ENCODE measurements at regions not wholly inside any gene's neighbourhood (a gene's known extent, or its start where the extent isn't known, plus 50 kb on each side); places are given as distances from the start of the nearest gene placed in this dataset.

DNA sequence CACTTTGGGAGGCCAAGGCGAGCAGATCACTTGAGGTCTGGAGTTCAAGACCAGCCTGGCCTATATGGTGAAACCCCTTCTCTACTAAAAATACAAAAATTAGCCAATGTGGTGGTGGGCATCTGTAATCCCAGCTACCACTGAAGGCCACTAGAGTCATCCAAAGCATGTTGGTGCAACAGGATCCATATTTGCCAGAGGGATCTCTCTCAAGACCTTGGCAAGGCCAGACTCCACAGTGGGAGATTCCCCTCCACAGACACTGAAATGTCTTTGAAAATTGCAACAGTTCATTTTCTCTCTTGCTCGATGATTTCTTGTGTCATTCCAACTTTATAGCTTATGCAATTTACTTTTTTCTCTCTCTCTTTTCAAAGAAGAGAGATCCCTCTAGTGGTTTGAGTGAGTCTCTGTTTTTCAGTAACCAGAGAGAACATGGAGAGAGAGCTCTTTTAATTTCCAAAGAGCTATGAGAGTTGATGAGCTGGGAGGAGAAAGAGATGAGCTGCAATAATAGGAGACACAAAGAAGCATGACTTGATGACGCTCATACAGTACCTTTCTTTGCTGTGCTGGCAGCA is 176.8 kb upstream of the USP25 start:
- DNase-seq, result no peak

DNA sequence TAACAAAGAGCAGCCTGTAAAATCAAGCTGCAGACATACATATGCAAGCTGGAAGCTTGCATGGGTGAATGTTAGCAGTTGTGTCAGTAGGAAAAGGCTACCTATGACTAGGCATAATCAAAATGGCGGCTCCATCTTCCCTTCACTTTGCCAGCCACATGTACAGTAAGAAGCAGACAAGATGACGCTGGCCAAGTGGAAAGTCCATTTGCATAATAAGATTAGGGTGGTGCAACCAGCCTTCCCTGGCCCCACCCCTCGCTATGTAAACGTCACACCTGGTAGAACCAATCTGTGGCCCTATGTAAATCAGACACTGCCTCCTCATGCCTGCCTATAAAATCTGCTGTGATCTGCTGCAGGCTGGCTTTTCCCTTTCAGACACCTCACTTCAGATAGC is 171.9 kb upstream of the USP25 start:
- DNase-seq, result no peak

DNA sequence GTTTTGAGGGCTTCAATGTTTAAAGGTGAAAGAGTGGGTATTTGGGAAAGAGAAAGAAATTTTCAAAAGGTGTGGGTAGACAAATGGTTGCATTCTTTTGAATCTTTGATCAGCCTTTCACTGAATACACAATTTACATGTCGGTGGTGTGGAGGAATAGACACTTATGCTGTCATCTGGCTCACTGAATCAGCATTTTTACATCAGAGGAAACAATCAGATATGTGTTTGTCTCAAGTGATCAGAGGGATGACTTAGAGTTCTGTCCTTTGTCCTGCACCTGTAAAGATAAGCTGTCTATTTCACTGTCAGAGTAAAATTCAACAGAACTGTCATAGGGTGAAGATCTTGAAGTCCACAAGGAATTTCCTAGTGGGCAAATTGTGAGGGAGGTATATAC is 170.9 kb upstream of the USP25 start:
- no peak for DNase-seq

DNA sequence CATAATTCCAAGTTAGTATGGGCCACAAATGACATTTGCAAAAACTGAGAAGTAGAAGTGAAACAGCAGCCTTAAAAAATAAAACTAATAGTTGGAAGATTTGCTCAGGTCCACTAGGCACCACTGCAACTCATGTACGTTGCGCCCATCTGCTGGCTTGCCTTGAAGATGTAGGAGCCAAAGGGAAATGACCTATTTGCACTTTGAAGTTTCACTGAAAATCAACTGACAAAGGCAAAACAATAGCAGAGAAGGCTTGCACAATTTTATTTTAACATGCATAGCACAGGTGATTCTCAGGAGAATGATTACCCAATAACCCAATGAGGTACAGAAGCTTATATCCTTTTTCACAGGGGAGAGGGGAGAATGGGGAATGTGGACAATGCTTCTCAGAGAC is 170.1 kb upstream of the USP25 start:
- no peak for DNase-seq

DNA sequence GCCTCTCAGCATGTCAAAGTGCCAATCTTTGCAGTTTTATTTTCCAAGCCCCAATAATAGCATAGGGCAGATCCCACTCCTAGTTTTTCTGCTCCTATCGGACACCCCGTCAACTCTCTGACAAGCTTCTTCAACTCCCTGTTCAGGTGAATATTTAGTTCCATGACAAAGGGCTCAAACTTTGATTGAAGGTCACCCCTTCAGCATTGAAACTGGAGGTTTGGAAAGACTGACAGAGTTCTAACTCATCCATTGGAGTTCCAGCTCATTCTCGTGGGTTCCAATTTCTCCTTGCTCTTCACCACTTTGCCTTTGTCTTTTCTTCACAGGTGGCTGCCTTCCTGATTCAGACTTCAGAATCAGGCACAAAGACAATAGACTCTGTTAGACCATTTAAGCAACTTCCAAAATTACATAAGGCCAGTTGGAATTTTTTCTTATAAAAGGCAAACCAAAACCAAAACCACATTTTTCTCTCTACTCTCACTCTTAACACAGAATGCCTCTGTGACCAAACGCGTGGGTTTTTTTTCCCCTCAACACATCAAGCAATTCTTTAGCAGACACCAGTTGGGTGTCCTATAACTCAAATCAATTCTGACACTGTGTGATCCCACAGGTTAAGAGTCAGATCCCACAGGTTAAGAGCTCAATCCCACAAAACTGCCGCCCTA is 169.3 kb upstream of the USP25 start:
- DNase-seq, result no peak

DNA sequence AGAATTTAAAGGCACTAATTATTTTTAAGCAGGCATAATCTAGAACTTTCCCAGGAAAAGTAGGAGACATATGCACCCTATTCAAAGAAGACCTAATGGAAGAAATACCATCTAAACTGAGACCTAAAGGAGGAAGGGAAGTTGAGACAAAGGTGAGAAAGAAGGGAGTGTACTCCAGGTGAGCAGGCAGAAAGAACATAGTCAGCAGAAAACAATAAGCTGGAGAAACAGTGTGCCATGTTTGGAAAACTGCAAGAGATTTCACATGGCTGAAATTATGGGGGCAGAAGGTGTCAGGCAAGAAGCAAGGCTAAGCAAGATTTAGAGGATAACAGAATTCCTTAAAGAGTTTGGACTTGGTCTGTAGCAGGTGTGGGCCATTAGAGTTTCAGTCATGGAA is 167.0 kb upstream of the USP25 start:
- DNase-seq, result no peak

DNA sequence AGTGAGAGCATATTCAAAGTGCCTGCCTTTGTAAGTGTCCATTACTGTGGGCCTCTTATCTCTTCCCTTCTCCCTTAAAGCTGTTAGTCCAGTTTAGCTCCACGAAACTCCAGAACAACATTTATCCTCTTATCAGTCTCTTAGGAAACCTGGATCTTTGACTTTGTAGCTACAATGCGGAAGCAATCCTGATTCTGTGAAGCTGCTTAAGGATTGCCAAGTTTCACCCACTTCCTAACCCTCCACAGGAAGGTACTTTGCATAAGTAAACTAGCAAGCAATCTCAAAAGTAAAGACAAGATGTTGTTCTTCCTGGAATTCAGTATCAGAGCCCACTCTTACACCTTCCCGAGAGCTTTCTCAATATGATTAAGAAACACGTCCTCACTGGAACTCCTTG is 164.9 kb upstream of the USP25 start:
- no peak for DNase-seq

DNA sequence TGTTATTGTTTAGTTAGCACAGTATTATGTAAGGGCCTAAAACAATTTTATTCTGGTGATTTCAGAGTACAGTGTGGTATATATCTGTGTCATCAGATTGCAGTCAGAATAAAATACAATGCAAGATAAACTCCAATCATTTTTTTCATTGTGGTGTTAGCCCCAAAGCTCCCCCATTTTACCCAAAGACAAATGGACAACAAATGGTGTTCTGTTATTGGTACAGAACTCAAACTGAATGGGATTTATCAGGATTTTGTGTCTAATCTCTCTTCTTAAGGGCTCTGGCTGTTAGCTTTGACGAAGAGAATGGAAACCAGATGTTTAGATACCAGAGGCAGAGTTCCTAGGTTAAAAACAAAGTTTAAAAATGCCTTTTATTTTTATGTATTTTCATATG is 163.1 kb upstream of the USP25 start:
- DNase-seq, result no peak

DNA sequence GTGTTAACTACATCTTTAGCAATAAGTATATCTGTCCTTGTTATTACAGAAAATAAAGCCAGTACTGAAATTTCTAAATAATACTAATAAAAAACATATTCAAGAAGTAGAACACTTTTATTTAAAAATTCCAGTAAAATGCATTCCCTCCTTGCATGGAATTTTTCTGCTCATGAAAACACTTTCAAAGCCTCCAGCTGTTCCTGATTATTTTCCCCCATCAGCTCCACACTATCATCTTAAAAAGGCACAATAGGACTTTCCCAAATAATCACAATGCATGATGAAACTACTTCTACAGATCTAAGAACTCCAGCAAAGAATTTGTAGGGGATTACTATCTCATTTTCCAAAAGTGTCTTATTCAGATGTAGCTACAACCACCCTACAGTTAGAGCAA is 162.6 kb upstream of the USP25 start:
- no peak for DNase-seq

DNA sequence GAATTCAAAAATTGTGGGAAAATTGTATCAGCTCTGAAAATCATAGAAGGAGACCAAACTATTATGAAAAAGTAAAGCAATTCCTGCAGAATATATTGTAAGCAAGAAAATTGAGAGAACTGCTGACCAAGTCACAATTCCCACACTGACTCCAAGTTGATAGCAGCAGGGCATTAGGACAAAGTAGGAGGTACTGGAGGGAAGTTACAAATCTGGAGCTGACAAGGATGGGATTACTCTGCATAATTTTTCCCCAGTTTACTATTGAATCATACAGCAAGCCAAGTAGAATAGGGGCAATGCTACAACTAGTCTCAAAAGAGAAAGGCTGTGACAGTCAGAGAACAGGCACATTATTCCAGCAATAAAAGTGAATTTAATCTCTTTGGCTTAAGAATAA is 161.3 kb upstream of the USP25 start:
- no peak for DNase-seq

DNA sequence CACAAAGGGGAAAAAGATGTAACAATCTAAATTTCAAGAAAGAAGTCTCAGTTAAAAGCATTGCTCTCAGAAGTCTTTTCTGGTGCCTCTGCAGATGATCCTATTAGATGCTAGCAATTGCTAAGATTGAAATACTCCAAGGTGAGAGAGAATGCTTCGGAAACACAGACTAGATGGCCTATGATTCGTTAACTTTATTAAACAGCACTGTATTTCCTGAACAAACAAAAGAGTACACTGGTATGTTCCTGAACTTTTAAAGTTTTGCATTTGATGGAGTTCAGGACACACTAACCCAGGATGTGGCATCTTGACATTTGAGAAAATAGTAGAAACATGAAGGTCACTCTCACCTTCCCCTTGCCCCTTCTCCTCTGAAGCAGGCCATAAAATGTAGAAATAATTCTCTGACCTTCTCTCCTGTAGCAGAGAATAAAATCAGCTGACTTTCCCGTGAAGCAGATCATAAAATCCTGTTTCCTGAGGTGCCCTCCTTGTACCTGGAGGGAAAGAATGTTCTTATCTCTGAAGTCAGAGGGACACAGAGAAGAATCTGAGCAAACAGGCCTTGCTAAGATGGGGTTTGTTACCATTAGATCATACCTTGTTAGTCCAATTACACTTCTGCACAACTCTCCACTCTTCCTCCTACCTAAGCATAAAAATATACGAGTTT is 142.9 kb upstream of the USP25 start:
- DNase-seq, result no peak

DNA sequence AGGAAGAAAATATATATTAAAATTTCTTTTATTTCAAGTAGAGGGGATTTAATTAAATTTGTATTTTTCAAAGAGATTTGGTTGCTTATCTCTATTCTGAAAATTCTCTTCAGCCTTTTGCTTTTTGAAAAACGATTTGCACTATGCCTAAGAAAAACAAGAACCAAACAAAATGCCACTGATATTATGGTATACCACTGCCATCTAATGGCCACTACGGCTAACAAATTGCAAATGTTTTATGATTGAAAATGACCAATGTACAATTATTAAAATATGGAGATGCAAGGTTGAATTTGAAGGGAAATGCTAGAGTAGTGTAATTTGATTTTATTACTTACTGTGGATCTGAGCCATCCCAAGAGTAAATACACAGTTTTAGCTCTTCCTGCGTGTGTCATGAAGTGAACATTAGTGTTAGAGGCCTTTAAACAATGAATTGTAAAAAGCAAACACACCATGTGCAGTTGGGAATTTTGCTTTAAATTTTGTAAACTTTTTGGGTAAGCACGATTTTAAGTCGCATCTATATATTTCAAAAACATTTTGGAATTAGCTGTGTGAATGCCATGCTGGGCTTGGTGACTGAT is 137.4 kb upstream of the USP25 start:
- no peak for DNase-seq

DNA sequence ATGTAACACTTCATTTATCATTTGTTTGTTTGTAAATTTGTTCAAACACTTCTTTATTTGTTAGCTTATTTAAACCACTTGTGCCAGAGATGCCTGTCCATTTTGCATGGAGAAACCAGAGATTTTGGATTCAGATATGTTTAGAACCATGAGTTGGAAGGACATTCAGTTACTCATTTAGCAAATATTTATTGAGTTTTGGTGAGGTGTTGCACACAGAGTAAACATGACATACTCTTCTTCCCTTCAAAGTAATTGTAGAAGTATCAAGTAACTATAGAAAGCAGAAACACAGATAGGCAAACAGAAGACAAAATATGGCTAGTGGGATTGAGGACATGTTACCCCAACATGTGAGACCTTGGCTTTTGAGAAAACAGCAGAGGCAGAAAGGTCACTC is 136.8 kb upstream of the USP25 start:
- no peak for DNase-seq

DNA sequence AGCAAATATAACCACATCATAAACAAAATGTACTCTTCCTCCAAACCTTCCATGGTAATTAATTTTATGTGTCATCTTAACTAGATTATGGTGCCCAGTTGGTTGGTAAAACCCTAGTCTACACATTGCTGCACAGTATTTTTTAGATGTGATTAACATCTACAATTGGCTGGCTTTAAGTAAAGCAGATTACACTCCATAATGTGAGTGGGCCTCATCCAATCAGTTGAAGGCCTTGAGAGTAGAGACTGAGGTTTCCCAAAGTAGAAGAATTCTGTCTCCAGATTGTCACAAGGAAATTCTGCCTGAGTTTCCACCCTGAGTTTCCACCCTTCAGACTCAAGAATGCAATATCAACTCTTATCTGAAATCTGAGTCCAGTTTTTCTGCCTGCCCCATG is 128.4 kb upstream of the USP25 start:
- no peak for DNase-seq

DNA sequence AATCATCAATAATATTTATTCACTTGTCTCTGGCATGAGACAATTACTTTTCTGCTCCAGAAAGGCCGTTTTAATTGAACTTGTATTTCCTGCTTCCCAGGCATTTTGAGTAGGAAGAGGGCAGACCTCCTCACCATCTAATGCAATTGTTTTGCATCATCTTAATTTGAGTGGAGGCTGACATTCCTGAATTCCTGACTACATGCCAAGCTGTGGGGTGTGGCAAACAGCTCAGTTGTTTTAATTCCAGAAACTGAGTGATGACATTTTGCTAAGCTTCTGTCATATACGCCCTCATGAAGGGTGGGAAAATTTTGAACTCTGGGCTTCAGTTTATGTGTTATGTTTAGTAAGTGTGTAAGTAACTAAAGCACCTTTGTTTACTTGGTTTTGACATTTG is 125.4 kb upstream of the USP25 start:
- no peak for DNase-seq

DNA sequence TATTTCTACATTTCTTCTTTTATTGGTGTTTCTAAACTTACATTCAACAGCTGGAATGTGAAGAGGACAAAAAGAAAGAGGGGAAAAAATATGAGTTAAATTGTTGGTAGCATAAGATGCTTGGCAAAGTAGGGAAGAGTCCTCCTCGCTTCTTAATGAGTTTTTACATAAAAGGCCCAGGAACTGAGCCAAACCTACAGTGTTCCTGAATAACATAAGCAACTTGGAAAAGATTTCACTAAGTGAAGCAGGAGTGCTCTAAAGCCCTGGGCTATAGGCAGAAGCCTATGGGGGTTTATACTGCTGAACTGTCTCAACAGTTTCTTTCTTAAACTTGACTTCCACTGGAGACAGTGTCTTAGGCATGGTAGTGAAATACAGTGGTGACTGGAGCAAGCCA is 115.0 kb upstream of the USP25 start:
- DNase-seq, result no peak

DNA sequence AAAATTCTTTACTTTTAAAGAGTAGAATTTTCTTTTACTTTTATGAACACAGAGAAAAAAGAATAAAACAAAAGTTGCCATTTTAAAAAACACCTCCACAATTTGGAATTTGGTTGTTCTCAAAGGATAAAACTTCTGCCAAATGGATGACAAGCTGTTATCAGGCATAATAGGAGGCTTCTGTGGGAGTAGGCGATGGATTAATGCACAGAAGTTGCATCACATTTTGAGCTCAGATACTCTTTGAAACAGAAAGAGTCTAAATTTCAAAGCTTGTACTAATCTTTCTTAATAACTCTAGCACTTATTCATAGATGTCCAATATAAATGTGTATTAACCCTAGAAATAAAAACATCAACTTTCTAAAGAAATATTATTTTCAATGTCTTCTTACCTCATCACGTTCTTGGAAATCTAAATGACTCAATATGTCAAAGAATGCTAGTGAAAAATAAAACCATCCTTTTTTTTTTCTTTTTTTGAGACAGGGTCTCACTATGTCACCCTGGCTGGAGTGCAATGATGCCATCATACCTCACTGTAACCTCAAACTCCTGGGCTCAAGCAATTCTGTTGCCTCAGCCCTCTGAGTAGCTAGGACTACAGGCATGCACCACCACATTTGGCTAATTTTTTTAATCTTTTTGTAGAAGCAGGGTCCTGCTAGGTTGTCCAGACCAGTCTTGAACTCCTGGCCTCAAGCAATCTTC is 112.8 kb upstream of the USP25 start:
- no peak for DNase-seq

DNA sequence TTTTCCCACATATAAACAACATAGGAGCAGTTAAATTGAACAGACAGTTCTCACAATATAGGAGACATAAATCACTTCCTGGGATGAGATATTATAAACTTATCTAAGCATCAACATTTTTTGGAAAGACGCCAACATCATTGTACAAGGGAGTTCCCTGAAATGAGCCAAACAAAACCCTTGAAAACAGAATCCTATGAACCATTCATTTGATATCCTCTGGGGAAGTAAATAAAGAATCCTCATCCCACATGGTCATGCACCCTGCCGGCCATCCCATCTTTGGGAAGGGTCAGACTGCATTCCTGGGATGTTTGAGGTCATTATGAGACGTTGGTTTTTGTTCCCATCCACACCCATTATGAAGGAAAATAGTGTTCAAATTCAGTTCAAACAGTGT is 111.8 kb upstream of the USP25 start:
- DNase-seq, result no peak

DNA sequence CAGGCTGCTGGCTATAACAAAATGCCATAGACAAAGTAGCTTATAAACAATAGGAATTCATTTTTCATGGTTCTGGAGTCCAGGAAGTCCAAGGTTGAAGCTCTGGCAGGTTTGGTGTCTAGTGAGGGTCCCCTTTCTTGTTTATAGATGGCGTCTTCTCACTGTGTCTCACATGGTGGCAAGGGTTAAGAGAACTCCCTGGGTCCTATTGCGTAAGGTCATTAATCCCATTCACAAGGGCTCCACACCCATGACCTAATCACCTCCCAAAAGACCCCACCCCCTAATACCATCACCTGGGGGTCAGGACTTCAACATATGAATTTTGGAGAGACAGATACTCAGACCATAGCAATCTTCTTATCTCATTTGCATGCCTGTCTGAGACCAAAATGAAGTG is 108.9 kb upstream of the USP25 start:
- no peak for DNase-seq

DNA sequence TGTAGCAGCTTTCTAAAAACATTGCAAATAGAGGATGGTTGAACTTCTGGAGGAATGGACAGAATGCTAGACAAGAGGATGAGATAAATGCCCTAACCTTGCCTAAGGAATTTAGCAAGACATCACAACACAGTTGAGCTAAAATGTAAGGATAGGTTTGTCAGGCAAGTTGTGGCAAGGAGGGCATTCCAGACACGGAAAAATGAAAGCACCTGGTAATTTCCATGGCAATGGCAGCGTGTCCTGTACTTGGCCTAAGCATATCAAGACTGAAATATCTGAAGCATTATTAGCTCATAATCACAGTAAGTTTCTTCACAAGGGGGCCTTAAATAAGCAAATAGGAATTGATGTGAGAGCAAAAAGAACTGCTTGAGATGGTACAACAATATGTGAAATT is 105.1 kb upstream of the USP25 start:
- no peak for DNase-seq

DNA sequence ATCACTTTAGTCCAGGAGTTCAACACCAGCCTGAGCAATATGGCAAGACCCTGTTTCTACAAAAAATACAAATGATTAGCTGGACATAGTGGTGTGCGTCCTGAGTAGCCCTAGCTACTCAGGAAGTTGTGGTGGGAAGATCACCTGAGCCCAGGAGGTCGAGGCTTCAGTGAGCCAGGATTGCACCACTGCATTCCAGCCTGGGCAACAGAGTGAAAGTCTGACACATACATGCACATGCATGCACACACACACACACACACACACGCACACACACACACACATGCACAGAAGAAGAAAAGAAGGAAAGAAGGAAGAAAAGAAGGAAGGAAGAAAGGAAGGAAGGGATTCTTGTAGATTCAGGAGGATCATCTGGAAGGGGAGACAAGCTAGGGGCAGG is 104.4 kb upstream of the USP25 start:
- DNase-seq, result no peak

DNA sequence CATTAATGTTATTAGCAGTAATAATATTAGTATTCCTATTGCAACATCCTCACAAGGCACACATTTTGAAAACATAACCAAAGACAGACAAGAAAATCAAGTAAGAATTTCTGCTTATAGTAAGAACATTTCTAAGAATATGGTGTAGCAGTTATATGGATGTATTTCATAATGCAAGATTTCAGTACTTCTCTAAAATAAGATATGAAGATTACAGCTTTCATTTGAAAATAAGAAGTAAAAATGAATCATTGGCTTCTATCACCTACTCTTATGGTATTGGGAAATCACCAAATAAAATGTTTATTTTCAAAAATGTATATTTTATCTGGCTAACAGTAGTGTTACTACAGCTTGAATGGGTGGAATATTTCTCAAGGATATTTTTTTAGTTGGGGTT is 103.8 kb upstream of the USP25 start:
- DNase-seq, result no peak

DNA sequence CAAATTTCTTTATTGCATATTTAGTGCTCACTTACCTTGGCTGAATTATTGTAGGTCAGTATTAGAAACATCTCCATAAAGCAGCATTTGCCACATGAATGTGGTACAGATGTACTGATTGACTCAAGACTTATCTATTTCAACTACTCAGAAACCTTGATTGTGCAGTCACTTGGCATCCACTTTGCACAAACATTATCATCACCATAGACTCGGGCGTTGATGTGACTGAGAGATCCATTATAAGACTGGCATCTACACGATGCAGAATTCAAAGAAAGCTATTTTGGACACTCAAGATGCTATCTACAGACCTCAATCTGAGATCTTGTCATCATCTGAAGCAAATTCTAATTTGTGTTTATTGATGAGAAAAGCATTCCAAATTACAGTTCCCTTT is 102.8 kb upstream of the USP25 start:
- no peak for DNase-seq

DNA sequence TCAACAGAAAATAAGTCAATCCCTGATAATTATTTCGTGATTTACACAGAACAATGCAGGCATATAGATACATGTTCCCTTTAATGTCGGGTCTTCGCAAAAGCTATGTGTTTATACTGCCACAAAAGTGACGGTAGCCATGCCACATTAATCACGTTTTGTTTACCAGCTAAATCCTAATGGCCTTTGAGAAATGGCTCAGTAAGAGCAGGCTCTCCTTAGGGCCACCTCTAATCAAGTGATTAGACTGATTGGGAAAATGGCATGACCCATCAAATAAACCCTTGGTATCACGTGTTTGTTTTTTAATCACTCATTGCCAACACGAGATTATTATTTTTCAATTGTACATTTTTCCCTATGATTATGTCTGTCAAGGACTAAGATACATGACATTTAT is 102.0 kb upstream of the USP25 start:
- DNase-seq, result no peak
